Neural progenitor cell (in vitro differentiated cells): ENCODE measurements at regions not wholly inside any gene's neighbourhood (a gene's known extent, or its start where the extent isn't known, plus 50 kb on each side); places are given as distances from the start of the nearest gene placed in this dataset.

Experiments
- DNase-seq: peaks from one replicate; pipeline ENCODE4 v3.0.0-alpha.2; 2016; ENCODE audit warnings: low spot score
- H2AFZ ChIP-seq: fragments of 200-600 bp; sonication (generic); replicated peaks from 2 replicates; pipeline ENCODE4 v1.6.1; 2016; ENCODE audit warnings: antibody characterized with exemption
- H3F3A ChIP-seq: fragments of 200-600 bp; sonication (generic); 2 replicates; pipeline ENCODE4 v1.6.1; 2016; ENCODE audit warnings: antibody characterized with exemption, low read depth
- H3K27ac ChIP-seq: fragments of 200-600 bp; sonication (generic); 2 replicates; pipeline ENCODE4 v1.5.1; 2016; ENCODE audit warnings: mild to moderate bottlenecking
- H3K27me3 ChIP-seq: fragments of 200-600 bp; sonication (generic); 2 replicates; pipeline ENCODE4 v1.6.1; 2016; ENCODE audit warnings: mild to moderate bottlenecking, moderate library complexity
- H3K36me3 ChIP-seq: fragments of 200-600 bp; sonication (generic); 2 replicates; pipeline ENCODE4 v1.5.1; 2016
- H3K4me1 ChIP-seq: fragments of 200-600 bp; sonication (generic); 2 replicates; pipeline ENCODE4 v1.6.1; 2016; ENCODE audit warnings: mixed run types
- H3K4me2 ChIP-seq: fragments of 200-600 bp; sonication (generic); 2 replicates; pipeline ENCODE4 v1.6.1; 2016
- H3K4me3 ChIP-seq: fragments of 200-600 bp; sonication (generic); 2 replicates; pipeline ENCODE4 v1.5.1; 2016
- H3K79me2 ChIP-seq: fragments of 200-600 bp; sonication (generic); 2 replicates; pipeline ENCODE4 v1.6.1; 2016; ENCODE audit warnings: low read depth
- H3K9ac ChIP-seq: fragments of 200-600 bp; sonication (generic); 2 replicates; pipeline ENCODE4 v1.6.1; 2016
- H3K9me3 ChIP-seq: fragments of 200-600 bp; sonication (generic); 2 replicates; pipeline ENCODE4 v1.5.1; 2016; ENCODE audit warnings: low read depth
- H4K20me1 ChIP-seq: fragments of 200-600 bp; sonication (generic); 2 replicates; pipeline ENCODE4 v1.6.1; 2016; ENCODE audit warnings: low read depth
- H3K27ac Mint-ChIP-seq: 3 replicates; pipeline ENCODE4 v1.8.0; 2021; ENCODE audit warnings: mixed read lengths
- H3K27me3 Mint-ChIP-seq: 2 replicates; pipeline ENCODE4 v1.8.0; 2022; ENCODE audit warnings: low read depth, mild to moderate bottlenecking, inconsistent platforms, moderate library complexity, mixed read lengths; ENCODE audit not compliant: insufficient read depth
- H3K36me3 Mint-ChIP-seq: 3 replicates; pipeline ENCODE4 v1.8.0; 2021; ENCODE audit warnings: mixed read lengths
- H3K4me1 Mint-ChIP-seq: 3 replicates; pipeline ENCODE4 v1.8.0; 2021; ENCODE audit warnings: mixed read lengths
- H3K4me3 Mint-ChIP-seq: 3 replicates; pipeline ENCODE4 v1.8.0; 2021; ENCODE audit warnings: mild to moderate bottlenecking, moderate library complexity, mixed read lengths
- H3K9me3 Mint-ChIP-seq: 3 replicates; pipeline ENCODE4 v1.8.0; 2020; ENCODE audit warnings: mixed read lengths
- CTCF ChIP-seq: fragments of 200-600 bp; sonication (generic); IDR thresholded peaks from 2 replicates; pipeline ENCODE4 v1.5.1; 2017; ENCODE audit warnings: antibody characterized with exemption, mild to moderate bottlenecking
- EZH2 ChIP-seq: fragments of 200-600 bp; sonication (generic); IDR thresholded peaks from 2 replicates; pipeline ENCODE4 v1.6.1; 2017; ENCODE audit warnings: antibody characterized with exemption, mild to moderate bottlenecking, moderate library complexity
- EZH2phosphoT487 ChIP-seq: fragments of 200-600 bp; sonication (generic); IDR thresholded peaks from 2 replicates; pipeline ENCODE4 v1.6.1; 2017; ENCODE audit warnings: antibody characterized with exemption

- H3K9me3 Mint-ChIP-seq, result peaks cover 4% of the 10 kb centered on the region
- Histone ChIP-seq H3K4me3 (no peak overlapping the region), H2AFZ (no peak overlapping the region), H3K4me2 (no peak overlapping the region), H3K9ac (no peak overlapping the region), H3K4me1 (no peaks in the 10 kb centered on the region), H3K79me2 (no peaks in the 10 kb centered on the region), H3F3A (no peaks in the 10 kb centered on the region), H4K20me1 (no peaks in the 10 kb centered on the region), H3K27me3 (no peaks in the 10 kb centered on the region), H3K36me3 (no peaks in the 10 kb centered on the region), H3K9me3 (no peaks in the 10 kb centered on the region), H3K27ac (no peak overlapping the region)
- no peaks in the 10 kb centered on the region for H3K4me1 Mint-ChIP-seq
- no peaks in the 10 kb centered on the region for H3K36me3 Mint-ChIP-seq
- H3K27me3 Mint-ChIP-seq, result peaks cover 3% of the 10 kb centered on the region
- H3K27ac Mint-ChIP-seq, result no peak overlapping the region
- TF ChIP-seq EZH2phosphoT487 (no peak), EZH2 (no peak), CTCF (no peak)
- no peak for DNase-seq
- no peak overlapping the region for H3K4me3 Mint-ChIP-seq
Measured at GRCh38 chr12:59179231-59179630, 258.9 kb upstream of the LRIG3 start.

GRCh38 chr12:59173695-59174094, 253.4 kb upstream of the LRIG3 start:
- Histone ChIP-seq H3K4me1 (peaks cover 2% of the 10 kb centered on the region), H3K9me3 (no peaks in the 10 kb centered on the region), H3K36me3 (no peaks in the 10 kb centered on the region), H3K27me3 (no peaks in the 10 kb centered on the region), H3K4me2 (no peak overlapping the region), H4K20me1 (no peaks in the 10 kb centered on the region), H3K27ac (no peak overlapping the region), H3F3A (no peaks in the 10 kb centered on the region), H2AFZ (no peak overlapping the region), H3K9ac (no peak overlapping the region), H3K4me3 (no peak overlapping the region), H3K79me2 (no peaks in the 10 kb centered on the region)
- Mint-ChIP-seq H3K4me1 (peaks cover 1% of the 10 kb centered on the region), H3K27me3 (no peaks in the 10 kb centered on the region), H3K4me3 (no peak overlapping the region), H3K36me3 (no peaks in the 10 kb centered on the region), H3K9me3 (peaks cover 4% of the 10 kb centered on the region), H3K27ac (no peak overlapping the region)
- no peak for DNase-seq
- no peak for TF ChIP-seq EZH2
- peak; percentile 32 for TF ChIP-seq CTCF

DNA sequence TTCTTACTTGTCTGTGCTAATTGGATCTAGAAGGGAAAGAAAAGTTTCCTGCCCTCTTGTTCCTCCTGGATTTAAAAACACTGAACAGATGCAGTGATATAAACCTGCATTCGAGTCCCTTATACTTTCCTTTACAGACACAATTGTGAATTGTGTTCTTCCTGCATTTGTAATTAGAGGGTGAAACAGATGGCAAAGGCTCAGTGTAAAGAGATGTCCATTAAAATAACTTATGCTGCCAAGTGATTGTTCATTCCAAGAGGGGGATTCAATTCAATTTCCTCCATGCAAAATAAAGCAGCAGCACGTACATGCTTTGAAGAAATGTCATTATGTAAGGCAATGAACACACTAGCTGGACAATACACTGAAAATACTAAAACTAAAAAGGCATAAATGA, 248.3 kb upstream of the LRIG3 start:
- H3K4me3 ChIP-seq, result no peak overlapping the region
- Mint-ChIP-seq H3K27ac (no peak overlapping the region), H3K4me3 (no peak overlapping the region), H3K27me3 (no peaks in the 10 kb centered on the region), H3K36me3 (no peaks in the 10 kb centered on the region), H3K4me1 (peaks cover 13% of the 10 kb centered on the region), H3K9me3 (no peaks in the 10 kb centered on the region)
- no peaks in the 10 kb centered on the region for H3K36me3 ChIP-seq
- H3K9ac ChIP-seq, result no peak overlapping the region
- no peaks in the 10 kb centered on the region for H3K9me3 ChIP-seq
- TF ChIP-seq EZH2, result no peak
- no peak for TF ChIP-seq EZH2phosphoT487
- TF ChIP-seq CTCF, result no peak
- H3F3A ChIP-seq, result no peaks in the 10 kb centered on the region
- no peaks in the 10 kb centered on the region for H3K79me2 ChIP-seq
- no peak overlapping the region for H3K27ac ChIP-seq
- H4K20me1 ChIP-seq, result no peaks in the 10 kb centered on the region
- H3K27me3 ChIP-seq, result no peaks in the 10 kb centered on the region
- no peak for DNase-seq
- no peak overlapping the region for H3K4me2 ChIP-seq
- peak overlapping the region; percentile 52 for H2AFZ ChIP-seq
- peaks cover 7% of the 10 kb centered on the region for H3K4me1 ChIP-seq

DNA sequence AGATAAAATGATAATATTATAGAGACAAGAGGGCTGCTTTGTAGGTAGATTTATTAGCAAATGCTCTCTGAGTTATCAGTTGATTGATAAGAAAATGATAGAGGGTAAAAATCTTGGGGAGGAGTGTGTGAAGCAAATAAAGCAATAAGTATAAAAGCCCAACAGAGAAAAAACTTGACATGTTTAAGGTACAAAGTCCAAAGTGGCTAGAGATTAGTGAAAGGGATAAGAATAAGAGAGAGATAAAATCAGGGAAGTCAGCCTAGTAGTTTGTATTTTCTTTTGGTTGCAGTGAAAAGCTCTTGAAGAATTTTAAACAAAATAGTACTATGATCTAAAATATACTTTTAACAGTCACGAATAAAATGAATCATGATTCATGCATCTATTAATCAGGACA, 246.2 kb upstream of the LRIG3 start:
- Histone ChIP-seq H3K36me3 (no peaks in the 10 kb centered on the region), H3K4me3 (no peak overlapping the region), H3K9ac (no peak overlapping the region), H3K4me1 (peaks cover 7% of the 10 kb centered on the region), H2AFZ (no peak overlapping the region), H4K20me1 (no peaks in the 10 kb centered on the region), H3F3A (no peaks in the 10 kb centered on the region), H3K79me2 (no peaks in the 10 kb centered on the region), H3K9me3 (no peaks in the 10 kb centered on the region), H3K4me2 (no peak overlapping the region), H3K27me3 (no peaks in the 10 kb centered on the region), H3K27ac (no peak overlapping the region)
- H3K27ac Mint-ChIP-seq, result no peak overlapping the region
- H3K9me3 Mint-ChIP-seq, result no peaks in the 10 kb centered on the region
- TF ChIP-seq CTCF, result no peak
- TF ChIP-seq EZH2phosphoT487, result no peak
- TF ChIP-seq EZH2, result no peak
- no peaks in the 10 kb centered on the region for H3K27me3 Mint-ChIP-seq
- no peak overlapping the region for H3K4me3 Mint-ChIP-seq
- peaks cover 13% of the 10 kb centered on the region for H3K4me1 Mint-ChIP-seq
- no peak for DNase-seq
- H3K36me3 Mint-ChIP-seq, result no peaks in the 10 kb centered on the region
